ENCODE measurements at regions not wholly inside any gene's neighbourhood (a gene's known extent, or its start where the extent isn't known, plus 50 kb on each side); places are given as distances from the start of the nearest gene placed in this dataset.

- POLR2A ChIA-PET: no interaction called here
- intact Hi-C loops (cut with micrococcal nuclease; ENCODE audit: unreplicated experiment) (no loop called here), in situ Hi-C loops (cut with HindIII; ENCODE audit: extremely low pct_ligation_motif_present, low pct_unique_long_range_greater_than_20kb) (loop anchor here (10.0 to 25.0 kb wide), 2 partner anchors 95 to 137 kb away; no protein-coding TSS in a partner anchor)
- Histone ChIP-seq H3K27ac (ENCODE audit: extremely low read length, insufficient read depth, low read length) (no peak overlapping the region), H3K27me3 (ENCODE audit: control insufficient read depth in 1 of 2, insufficient read depth in 2 of 2, low read length in 2 of 2) (peaks cover 2 to 6% of the 10 kb centered on the region in 2 experiments; a peak in 1 of 5 replicates), H3K36me3 (replicated peaks in 1 of 2; ENCODE audit: control insufficient read depth in 1 of 2, insufficient read depth in 2 of 2, low read length in 2 of 2) (no peaks in the 10 kb centered on the region), H3K9ac (ENCODE audit: insufficient read depth, low read depth, low read length) (no peak overlapping the region), H3K4me3 (replicated peaks in 1 of 3; ENCODE audit: insufficient read depth in 1 of 3, low read depth in 2 of 3, low read length in 3 of 3) (no peak overlapping the region), H3K9me3 (ENCODE audit: low read length) (no peaks in the 10 kb centered on the region), H3K4me1 (ENCODE audit: insufficient read depth, low read length) (peaks cover 27% of the 10 kb centered on the region), H3K79me2 (ENCODE audit: insufficient read depth, low read length) (no peaks in the 10 kb centered on the region), H3K4me2 (ENCODE audit: low read depth, low read length) (no peak overlapping the region), H4K20me1 (ENCODE audit: insufficient read depth, low read length) (no peaks in the 10 kb centered on the region), H2AFZ (ENCODE audit: low read length) (no peak overlapping the region)
- CTCF ChIA-PET (ENCODE audit: low intra/inter-chr PET ratio, low total read pairs): no interaction called here
- BruUV-seq (replicated peaks): no TSS peak
- ATAC-seq (no peak), FAIRE-seq (no peak), DNase-seq (ENCODE audit: low spot score) (no peak)
- WGBS (ENCODE audit: low lambda C conversion rate): 31% methylated on average over 7 of the region's 7 CpGs
- TF ChIP-seq HES4 (CRISPR knock-in tag; IDR thresholded peaks at IDR 0.05; ENCODE audit: borderline replicate concordance) (no peak), GTF2F1 (IDR thresholded peaks at IDR 0.05; ENCODE audit: low read length) (no peak), CEBPG (CRISPR knock-in tag; IDR thresholded peaks at IDR 0.05) (0 out of 2 replicates have a peak, but pooled peaks have one; percentile 25), SMAD9 (CRISPR knock-in tag; IDR thresholded peaks at IDR 0.05) (no peak), KLF11 (CRISPR knock-in tag; IDR thresholded peaks at IDR 0.05) (no peak), ZNF724P (CRISPR knock-in tag; IDR thresholded peaks at IDR 0.05; ENCODE audit: borderline replicate concordance) (no peak), EZH2 (conservative IDR thresholded peaks at IDR 0.05; ENCODE audit: low read depth, low read length) (no peak), HIVEP1 (CRISPR knock-in tag; IDR thresholded peaks at IDR 0.05) (no peak), ZNF687 (CRISPR knock-in tag; IDR thresholded peaks at IDR 0.05) (no peak), CEBPB (IDR thresholded peaks at IDR 0.05; ENCODE audit: borderline replicate concordance, low read depth, low read length) (peak; percentile 85), ZNF230 (CRISPR knock-in tag; IDR thresholded peaks at IDR 0.05) (no peak), U2AF1 (optimal IDR thresholded peaks at IDR 0.05; ENCODE audit: low read depth, low read length) (no peak), SNAPC5 (CRISPR knock-in tag; IDR thresholded peaks at IDR 0.05; ENCODE audit: borderline replicate concordance) (no peak)
- TF ChIP-seq, protein P1, sequence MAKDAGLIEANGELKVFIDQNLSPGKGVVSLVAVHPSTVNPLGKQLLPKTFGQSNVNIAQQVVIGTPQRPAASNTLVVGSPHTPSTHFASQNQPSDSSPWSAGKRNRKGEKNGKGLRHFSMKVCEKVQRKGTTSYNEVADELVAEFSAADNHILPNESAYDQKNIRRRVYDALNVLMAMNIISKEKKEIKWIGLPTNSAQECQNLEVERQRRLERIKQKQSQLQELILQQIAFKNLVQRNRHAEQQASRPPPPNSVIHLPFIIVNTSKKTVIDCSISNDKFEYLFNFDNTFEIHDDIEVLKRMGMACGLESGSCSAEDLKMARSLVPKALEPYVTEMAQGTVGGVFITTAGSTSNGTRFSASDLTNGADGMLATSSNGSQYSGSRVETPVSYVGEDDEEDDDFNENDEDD (CRISPR knock-in tag; IDR thresholded peaks at IDR 0.05; ENCODE audit: borderline replicate concordance): no peak
- TF ChIP-seq, protein P2, sequence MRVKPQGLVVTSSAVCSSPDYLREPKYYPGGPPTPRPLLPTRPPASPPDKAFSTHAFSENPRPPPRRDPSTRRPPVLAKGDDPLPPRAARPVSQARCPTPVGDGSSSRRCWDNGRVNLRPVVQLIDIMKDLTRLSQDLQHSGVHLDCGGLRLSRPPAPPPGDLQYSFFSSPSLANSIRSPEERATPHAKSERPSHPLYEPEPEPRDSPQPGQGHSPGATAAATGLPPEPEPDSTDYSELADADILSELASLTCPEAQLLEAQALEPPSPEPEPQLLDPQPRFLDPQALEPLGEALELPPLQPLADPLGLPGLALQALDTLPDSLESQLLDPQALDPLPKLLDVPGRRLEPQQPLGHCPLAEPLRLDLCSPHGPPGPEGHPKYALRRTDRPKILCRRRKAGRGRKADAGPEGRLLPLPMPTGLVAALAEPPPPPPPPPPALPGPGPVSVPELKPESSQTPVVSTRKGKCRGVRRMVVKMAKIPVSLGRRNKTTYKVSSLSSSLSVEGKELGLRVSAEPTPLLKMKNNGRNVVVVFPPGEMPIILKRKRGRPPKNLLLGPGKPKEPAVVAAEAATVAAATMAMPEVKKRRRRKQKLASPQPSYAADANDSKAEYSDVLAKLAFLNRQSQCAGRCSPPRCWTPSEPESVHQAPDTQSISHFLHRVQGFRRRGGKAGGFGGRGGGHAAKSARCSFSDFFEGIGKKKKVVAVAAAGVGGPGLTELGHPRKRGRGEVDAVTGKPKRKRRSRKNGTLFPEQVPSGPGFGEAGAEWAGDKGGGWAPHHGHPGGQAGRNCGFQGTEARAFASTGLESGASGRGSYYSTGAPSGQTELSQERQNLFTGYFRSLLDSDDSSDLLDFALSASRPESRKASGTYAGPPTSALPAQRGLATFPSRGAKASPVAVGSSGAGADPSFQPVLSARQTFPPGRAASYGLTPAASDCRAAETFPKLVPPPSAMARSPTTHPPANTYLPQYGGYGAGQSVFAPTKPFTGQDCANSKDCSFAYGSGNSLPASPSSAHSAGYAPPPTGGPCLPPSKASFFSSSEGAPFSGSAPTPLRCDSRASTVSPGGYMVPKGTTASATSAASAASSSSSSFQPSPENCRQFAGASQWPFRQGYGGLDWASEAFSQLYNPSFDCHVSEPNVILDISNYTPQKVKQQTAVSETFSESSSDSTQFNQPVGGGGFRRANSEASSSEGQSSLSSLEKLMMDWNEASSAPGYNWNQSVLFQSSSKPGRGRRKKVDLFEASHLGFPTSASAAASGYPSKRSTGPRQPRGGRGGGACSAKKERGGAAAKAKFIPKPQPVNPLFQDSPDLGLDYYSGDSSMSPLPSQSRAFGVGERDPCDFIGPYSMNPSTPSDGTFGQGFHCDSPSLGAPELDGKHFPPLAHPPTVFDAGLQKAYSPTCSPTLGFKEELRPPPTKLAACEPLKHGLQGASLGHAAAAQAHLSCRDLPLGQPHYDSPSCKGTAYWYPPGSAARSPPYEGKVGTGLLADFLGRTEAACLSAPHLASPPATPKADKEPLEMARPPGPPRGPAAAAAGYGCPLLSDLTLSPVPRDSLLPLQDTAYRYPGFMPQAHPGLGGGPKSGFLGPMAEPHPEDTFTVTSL (CRISPR knock-in tag; IDR thresholded peaks at IDR 0.05; ENCODE audit: borderline replicate concordance): no peak
These were observed 132.8 kb downstream of the LAT start for GRCh38 chr16:29117631-29118030.

Data from HepG2 (cell line).